HG03064 (cell line): ENCODE measurements at regions not wholly inside any gene's neighbourhood (a gene's known extent, or its start where the extent isn't known, plus 50 kb on each side); places are given as distances from the start of the nearest gene placed in this dataset.
"Not testable (repeated sequence)": the region's sequence is repeated elsewhere in the genome, so short reads cannot be mapped to it uniquely, and the experiment has no call there.

ENCODE experiments used
- ATAC-seq: cut with Tn5 transposase; IDR thresholded peaks from one replicate; pipeline ENCODE4 v1.9.1; 2021; ENCODE audit warnings: low read depth; ENCODE audit not compliant: unreplicated experiment

DNA sequence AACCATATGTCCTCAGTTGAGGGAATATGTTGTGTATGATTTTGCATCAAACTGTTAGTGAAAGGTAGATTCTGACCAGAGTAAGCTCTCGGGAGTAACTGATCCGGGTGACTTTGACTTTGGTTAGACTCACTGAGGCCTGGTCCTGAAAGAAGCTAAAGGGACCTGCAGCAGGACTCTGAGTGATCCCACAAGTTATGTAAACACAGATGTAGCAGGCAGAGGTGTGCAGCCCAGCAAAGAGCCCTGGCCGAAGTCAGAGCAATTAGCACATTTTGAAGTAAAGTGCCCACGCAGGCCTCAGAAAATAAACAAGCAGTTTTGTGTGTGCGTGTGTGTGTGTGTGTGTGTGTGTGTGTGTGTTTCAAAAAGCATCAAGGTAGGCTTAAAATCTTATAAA is 245.6 kb upstream of the FERD3L start:
- ATAC-seq: no peak

DNA sequence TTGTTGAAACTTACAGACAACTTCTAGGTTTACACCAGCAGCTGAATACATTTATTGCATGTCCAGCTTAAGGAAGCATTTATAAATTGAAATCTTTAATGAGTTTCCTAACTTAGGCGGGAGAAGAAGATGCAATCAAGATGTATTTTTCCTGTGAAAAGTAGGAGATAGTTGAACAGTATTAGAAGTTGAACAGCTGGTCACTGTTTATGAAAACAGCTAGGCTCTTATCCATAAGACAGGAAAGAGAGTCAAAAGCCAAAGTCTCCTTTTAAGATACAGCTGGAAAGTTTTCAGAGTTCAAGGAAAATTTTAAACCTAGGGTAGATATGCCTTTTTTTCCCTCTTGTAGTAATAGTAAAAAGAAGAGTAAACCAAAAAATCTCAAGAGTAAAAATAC is 236.1 kb upstream of the FERD3L start:
- ATAC-seq: no peak

DNA sequence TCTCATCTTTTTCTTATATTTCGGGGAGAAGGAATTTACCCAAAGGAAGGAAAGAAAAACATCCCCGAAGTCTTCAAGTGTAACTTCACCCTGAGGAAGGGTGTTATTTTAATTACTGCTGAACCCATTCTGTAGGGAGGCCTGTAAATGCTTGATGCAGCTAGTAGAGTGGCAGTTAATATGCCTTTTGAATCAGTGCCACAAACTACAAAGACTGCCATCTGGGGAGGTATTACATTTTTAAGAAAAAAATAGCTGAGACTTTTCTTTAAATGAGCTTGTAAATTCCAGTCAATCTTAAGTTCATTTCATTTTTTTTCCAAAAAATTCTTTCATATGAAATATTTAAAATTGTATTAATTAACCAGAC is 233.1 kb upstream of the FERD3L start:
- no peak for ATAC-seq

DNA sequence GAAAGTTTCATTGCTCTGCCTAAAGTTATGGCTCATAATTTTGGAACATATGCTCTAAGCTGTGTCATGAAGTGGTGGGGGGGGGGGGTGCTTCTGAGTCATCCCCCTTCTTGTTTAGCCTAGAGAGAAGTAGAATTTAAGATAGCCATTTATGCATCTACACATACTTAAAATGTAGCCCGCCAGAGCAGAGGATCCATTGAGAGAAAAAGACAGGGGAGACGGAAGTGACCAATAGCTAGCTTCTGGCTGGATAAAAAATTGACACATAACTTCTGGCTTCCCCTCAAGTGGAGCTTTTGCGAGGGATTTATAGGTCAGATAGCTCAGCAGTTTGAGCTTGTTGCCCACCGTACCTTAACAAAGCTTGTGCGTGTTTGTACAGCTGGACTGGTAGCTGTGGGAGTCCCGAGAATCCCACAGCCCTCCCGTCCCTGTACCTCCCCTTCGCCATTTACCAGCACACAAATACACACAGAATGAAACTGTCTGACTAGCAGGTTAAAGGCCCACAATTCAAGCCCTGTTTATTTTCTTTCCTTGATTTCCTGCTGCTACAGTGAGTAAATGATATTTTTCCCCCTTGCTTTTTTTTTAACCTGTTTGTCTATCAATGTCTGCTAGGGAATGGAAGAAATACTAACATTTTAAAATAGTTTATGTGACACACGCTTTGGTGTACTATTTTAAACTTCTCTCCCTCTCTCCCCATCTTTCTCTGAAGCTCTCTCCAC is 232.6 kb upstream of the FERD3L start:
- no peak for ATAC-seq

DNA sequence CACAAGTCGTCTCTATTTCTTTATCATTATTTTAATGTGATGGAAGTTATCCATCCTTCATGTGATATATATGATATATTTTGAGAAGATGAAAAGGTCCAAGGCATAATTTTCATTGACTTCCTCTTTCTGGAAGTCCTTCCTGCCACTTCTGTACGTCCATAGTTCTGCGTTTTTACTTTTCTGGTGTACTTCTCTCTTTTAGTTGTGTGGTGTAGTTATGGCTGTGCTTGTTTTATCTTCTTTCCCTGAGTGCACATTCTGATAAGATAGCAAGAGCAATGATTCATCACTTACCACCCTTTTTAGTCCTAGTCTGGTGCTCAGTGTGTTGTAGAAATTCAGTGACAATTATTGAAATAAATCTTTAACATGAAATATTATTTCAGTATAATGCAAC is 231.3 kb upstream of the FERD3L start:
- ATAC-seq: no peak

DNA sequence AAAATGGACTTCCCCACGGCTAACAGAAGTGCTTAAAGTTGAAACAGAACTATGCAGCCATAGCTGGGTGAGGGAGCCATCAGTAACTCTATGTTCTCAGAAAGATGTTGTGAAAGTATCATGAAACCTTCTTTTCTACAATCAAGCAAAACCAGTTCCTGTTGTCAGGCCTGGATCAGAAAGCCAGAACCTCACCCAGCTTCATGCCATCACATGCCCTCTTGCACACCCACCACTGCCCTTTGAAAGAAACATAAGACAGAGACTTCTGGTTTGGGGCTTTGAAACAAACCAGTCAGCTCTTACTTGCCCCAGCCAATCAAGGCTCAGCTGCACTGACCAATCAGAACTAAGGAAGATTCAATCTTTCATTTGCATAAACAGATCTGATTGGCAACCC is 230.8 kb upstream of the FERD3L start:
- ATAC-seq: no peak

DNA sequence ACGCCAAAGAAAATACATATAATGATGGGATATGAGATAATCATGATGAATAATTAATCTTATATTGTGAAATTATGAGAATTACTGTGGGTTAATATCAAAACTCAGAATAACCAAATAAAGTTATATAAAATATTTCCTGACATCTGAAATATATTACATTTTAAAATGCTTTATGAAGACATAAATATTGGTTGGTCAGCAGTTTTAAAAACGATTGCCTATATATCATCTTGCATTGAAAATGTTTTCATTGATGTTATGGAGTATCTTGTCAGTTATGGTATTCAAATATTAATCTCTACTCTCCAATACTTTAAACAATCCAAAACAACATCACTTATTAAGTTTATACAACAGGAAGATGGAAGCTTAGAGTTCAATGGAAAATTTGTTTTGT is 228.1 kb upstream of the FERD3L start:
- ATAC-seq: no peak

DNA sequence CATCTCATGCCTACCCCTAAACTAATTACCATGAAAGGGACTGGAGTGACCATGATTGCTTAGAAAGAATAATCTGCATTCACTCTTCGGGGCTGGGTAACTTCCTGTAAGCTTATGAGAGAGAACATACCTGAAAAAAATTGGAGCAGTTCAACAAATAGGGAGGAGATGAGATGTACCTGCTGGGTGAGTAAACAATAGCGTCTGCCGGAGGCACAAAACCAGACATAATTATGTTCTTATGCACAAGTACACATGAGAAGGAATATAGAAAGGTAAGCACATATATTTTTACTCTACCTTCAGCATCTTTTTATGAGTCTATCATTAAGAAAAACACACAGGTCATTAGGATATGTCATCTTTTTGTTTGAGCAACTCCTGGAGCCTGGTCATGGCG is 224.6 kb upstream of the FERD3L start:
- ATAC-seq: no peak

DNA sequence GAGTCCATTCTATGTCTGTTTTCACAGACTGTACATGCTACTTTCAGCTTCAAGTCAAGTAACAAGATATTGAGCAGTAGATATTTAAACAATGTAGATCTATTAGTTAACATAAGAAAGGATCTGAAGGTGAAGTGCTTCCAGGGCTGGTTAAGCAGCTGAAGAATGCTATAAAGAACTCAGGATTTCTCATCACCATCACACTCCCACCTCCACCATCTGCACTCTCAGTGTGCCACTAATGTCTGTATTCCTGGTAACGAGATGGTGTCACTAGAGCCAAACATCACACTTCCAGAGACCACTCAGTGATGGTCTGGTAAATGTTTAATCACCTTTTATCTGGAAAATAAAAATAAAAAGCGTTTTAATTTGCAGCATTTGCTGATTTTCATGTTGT is 224.0 kb upstream of the FERD3L start:
- no peak for ATAC-seq

DNA sequence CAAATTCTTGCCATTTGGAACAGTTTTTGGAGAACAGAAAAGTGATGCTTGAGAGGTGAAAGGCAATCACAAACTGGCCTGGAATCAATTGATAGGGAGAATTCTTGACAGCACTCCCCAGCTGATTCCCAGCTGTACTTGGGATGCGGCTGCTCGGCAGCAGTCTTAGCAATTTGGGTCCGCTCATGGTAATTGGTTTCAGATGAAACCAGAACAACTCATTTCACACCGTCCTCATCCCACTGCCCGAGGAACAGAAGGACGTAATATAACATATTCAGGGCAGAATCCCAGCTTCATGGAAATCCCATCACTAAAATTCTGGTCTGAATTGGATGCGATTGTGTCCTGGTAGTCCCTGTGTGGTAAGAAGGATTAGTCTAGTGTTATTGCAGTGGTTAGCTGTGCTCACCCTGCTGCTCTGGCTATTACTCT is 223.3 kb upstream of the FERD3L start:
- ATAC-seq: no peak

DNA sequence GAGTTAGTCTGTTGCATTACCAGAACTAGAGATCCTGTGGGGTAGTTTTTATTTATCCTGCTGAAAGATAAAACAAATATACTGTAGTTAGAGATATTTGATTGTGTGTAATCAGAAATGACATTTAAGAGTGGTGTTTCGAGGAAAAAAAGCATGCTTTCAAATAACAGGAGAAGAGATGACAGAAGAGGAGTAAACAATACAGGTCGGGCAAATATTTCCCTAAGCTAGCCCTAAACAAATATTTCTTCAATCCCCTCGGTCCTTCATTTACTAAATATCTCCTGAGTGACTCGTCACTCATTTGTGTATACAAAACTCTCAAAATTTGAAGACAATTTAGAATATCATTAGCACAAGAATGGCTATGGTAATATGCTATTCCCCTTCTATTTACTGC is 219.7 kb upstream of the FERD3L start:
- ATAC-seq: no peak

DNA sequence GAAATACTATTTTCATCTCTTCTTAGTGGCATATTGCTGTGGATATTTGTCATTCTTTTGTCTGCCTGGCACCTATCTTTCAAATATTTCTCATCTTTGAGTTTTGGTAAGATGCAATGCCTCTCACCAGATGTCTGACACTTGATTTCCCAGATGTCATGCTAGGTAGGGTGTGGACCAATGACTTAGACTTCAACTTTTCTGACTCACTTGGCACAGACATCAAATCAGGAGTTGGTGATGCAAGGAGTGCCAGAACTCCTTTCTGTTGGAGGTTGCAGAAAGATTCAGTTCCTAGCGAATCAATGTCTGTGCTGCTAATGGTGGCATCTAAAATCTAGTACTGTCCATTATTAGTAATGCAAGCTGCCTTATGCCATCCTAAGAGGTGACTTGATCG is 216.9 kb upstream of the FERD3L start:
- ATAC-seq: no peak

DNA sequence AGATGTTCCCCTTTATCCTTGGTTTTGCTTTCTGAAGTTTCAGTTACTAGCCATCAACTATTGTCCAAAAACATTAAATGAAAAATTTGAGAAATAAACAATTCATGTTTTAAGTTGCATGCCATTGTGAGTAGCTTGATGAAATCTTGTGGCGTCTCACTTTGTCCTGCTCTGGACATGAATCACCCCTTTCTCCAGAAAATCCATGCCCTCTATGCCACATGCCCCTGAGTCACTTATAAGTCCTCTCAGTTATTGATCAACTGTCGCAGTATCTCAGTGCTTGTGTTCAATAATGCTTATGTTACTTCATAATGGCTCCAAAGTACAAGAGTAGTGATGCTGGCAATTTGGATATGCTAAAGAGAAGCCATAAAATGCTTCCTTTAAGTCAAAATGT is 208.0 kb upstream of the FERD3L start:
- no peak for ATAC-seq

DNA sequence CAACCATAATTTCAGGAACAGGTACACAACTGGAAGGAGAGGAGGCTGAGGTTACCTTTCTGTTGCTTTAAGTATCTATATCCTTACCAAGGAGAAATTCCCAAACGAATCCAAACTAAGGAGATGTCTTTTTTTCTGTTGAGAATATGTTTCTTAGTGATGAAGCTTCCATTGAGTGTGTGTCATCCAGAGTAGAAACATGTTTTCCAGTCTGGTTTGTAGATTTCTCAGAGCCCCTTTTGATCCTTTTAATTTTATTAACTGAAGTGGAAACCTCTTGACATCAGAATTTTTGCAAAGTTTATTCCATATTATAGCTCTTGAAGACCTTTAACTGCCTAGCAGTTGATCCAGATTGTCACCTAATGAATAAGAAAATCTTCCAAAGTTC is 207.1 kb upstream of the FERD3L start:
- ATAC-seq: no peak

DNA sequence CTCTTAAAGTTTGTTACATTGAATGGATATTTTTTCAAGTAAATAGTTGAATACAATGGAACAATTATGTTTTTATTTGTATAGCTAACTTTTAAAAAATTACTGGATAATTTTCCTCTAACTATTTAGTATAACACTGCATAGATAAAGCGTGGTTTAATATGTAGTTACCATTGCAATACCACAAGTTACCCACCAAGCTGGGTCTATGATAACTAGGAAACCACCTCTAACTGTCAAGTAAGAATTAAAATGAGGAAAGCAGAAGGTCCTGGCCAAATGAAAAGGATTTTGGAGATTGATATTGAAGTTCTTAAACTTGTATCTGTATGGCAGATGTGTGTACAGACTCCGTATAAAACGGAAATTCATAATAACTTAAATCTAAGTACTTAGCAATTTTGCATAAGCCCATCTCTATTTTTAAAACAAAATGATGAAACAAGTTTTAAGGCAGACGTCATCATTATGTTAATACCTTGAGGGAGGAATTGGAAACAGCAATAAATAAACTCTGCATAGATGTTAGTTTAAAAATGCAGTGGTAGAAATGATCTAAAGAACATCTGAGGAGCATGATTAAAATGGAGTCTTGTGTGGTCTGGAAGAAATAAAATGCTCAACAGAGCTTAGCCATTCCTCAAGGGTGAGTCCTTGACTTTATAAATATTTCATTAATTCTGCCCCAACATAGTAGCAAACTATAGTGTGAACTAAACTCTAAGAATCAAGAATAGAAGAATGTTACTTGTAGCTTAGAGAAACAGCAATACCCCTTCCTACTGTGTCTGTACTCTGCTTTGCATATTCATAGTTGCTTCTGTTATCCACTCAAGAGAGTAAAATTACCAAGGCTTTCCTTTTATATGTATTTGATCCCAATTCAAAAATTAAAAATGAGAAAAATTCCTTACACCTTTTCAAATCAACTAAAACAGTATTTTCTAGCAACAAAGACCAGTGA is 206.4 kb upstream of the FERD3L start:
- ATAC-seq: no peak

DNA sequence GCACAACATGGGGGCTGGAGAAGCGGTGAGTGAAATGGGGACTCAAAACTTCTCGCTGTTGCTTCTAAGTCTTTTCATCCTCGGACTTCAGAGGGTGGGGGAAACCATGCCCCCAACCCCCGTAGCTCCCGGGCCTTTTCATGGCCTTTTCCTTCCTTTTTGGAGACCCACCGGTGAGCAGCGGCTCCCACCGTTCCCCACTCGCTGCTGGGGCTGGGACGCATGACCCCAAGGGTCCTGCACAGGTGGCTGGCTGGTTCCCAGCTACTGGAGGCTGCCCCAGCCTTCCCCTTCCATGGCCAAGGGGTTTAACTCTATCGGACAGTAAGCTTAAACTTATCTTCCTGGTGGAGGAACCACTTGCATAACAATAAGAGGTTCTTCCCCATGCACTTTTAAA is 194.3 kb upstream of the FERD3L start:
- no peak for ATAC-seq

DNA sequence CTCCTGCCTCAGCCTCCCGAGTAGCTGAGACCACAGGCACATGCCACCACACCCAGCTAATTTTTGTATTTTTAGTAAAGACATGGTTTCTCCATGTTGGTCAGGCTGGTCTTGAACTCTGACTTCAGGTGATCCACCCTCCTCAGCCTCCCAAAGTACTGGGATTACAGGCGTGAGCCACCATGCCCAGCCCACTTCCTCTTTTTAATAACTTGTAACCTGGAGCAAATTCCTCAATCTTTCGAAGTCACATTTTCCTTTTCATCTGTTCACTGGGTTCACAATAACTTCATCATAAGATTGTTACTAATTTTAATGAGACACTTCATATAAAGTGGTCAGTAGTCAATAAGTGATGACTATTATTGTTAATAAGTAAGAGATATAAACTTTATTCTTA is 193.3 kb upstream of the FERD3L start:
- not testable (repeated sequence) for ATAC-seq

DNA sequence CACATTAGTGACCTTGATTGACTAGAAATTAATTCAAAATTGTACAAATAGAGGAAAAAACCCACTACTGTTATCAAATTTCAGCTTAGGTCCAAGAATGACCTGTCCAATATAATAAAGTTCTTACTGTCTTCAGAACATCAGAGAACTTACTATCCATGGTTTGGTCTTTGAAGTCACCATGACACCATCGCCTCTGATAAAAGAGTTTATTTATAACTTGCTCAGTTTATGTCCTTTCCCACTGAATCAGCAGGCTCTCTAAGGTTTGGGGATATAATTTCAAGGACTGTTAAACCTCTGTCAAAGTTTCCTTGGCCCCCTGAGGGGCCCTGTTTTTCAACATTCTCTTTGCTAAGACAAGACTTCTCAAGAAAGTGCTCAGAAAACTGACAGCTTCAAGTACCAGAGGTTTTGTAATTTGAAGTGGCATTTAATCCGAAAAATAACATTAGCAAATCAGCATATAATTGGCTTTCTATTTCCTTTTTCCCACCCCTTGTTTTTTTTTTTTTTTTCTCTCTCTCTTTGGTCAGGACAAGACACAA is 191.7 kb upstream of the FERD3L start:
- ATAC-seq: no peak

DNA sequence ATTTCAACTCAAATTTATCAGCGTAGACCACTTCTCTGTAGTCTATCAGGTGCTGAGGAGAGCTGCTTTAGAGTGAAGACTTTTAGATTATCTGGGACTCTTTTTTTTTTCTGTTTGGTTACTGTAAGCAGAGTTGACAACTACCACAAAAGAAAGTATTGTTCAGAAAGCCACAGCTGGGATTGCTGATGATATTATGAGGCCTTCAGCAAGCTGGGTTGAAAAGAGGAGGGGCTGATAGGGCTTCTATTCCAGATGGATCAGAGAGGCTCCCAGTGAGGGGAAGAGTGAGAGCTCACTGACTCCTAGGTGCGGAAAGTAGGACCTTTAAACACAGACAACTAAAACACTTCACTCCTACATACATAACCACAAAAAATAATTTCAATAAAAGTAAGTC is 188.5 kb upstream of the FERD3L start:
- no peak for ATAC-seq

DNA sequence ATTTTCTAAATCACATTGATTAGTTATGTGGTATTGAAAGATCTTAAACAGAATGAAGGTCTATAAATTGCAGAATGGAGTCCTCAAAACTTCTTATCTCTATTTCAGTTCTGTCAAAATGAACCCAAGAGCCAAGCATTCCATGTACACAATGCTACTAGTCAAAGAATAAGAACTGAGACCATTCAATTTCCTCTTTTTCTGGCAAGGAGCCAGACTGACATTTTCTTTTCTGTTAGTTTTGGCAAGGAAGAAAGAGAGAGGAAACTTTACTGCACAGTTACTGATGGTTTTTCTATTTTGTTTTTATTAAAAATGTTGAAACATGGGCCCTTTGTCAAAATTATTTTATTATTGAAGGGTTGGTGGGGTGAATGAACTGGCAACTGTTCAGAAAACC is 181.8 kb upstream of the FERD3L start:
- ATAC-seq: no peak

DNA sequence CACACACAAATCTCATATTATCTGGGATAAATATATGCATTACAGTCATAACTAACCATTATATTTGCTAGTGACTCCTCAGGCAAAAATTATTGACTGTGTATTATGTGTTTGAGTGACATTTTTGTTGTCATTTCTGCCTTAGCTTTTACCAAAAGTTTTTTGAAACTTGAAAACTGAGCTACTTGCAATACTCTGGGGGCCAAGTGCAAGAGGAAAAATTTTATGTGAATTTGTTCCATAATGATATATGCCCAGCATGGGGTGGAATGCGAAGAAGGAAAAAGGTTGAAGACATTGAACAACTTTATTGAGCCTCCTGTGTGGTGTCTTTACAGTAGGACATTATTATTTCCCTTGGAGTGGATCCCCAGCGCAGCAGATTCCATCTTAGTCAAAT is 176.8 kb upstream of the FERD3L start:
- no peak for ATAC-seq

DNA sequence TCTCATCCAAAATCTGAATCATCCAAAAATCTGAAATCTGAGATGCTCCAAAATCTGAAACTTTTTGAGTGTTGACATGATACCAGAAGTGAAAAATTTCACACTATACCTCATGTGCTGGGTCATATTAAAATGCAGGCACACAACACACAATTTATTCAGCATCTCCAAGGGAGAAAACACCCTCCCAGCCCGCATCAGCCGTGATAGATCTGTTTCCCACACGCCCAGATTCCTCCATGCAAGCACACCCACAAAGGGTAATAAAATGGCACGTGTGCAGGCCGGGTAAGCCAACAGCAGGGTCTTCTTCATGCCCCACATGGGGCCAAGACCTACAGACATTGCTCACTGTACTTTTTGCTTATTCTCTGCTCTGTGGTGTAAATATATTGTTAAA is 173.1 kb upstream of the FERD3L start:
- ATAC-seq: no peak
